ENCODE measurements at regions not wholly inside any gene's neighbourhood (a gene's known extent, or its start where the extent isn't known, plus 50 kb on each side); places are given as distances from the start of the nearest gene placed in this dataset.

GRCh38 chr20:60302875-60303274 lies 344.7 kb downstream of the CDH26 start:
- Histone ChIP-seq H3K4me3 (ENCODE audit: low read length in 2 of 2) (no peak overlapping the region), H3K9me3 (ENCODE audit: control insufficient read depth, low read length) (no peaks in the 10 kb centered on the region), H3K27me3 (ENCODE audit: control insufficient read depth in 1 of 2, insufficient read depth in 2 of 2, low read length in 1 of 2) (no peaks in the 10 kb centered on the region), H3K36me3 (ENCODE audit: control insufficient read depth in 1 of 2, insufficient read depth in 2 of 2, low read length in 1 of 2) (no peaks in the 10 kb centered on the region), H3K4me1 (ENCODE audit: control insufficient read depth in 1 of 2, insufficient read depth in 2 of 2, low read length in 2 of 2) (no peaks in the 10 kb centered on the region), H3K27ac (ENCODE audit: low read depth in 1 of 2, low read length in 2 of 2) (no peak overlapping the region)
- 63 to 67% methylated on average over 6 of the region's 6 CpGs for WGBS, 2 donors
- intact Hi-C loops (cut with DNase I): no loop called here
- no peak for ATAC-seq (ENCODE audit: low FRiP score)
- DNase-seq: no peak

- Histone ChIP-seq H3K27ac (ENCODE audit: low read depth in 1 of 2, low read length in 2 of 2) (no peak overlapping the region), H3K9me3 (ENCODE audit: control insufficient read depth, low read length) (no peaks in the 10 kb centered on the region), H3K4me3 (ENCODE audit: low read length in 2 of 2) (no peak overlapping the region), H3K4me1 (ENCODE audit: control insufficient read depth in 1 of 2, insufficient read depth in 2 of 2, low read length in 2 of 2) (no peaks in the 10 kb centered on the region), H3K27me3 (ENCODE audit: control insufficient read depth in 1 of 2, insufficient read depth in 2 of 2, low read length in 1 of 2) (no peaks in the 10 kb centered on the region), H3K36me3 (ENCODE audit: control insufficient read depth in 1 of 2, insufficient read depth in 2 of 2, low read length in 1 of 2) (no peaks in the 10 kb centered on the region)
- DNase-seq (no peak), ATAC-seq (ENCODE audit: low FRiP score) (no peak)
- 82 to 89% methylated on average over 7 of the region's 7 CpGs for WGBS, 2 donors
- intact Hi-C loops (cut with DNase I): no loop called here
Measured at GRCh38 chr20:60304026-60304590, 345.9 kb downstream of the CDH26 start.

GRCh38 chr20:60304931-60305330 lies 346.7 kb downstream of the CDH26 start:
- no peaks in the 10 kb centered on the region for H3K36me3 ChIP-seq (ENCODE audit: control insufficient read depth in 1 of 2, insufficient read depth in 2 of 2, low read length in 1 of 2)
- no peak overlapping the region for H3K4me3 ChIP-seq (ENCODE audit: low read length in 2 of 2)
- H3K27me3 ChIP-seq (ENCODE audit: control insufficient read depth in 1 of 2, insufficient read depth in 2 of 2, low read length in 1 of 2): no peaks in the 10 kb centered on the region
- whole genome bisulfite sequencing, 2 donors: 76 to 81% methylated on average over 4 of the region's 4 CpGs
- intact Hi-C loops (cut with DNase I): no loop called here
- no peaks in the 10 kb centered on the region for H3K9me3 ChIP-seq (ENCODE audit: control insufficient read depth, low read length)
- ATAC-seq (ENCODE audit: low FRiP score): no peak
- H3K4me1 ChIP-seq (ENCODE audit: control insufficient read depth in 1 of 2, insufficient read depth in 2 of 2, low read length in 2 of 2): no peaks in the 10 kb centered on the region
- no peak overlapping the region for H3K27ac ChIP-seq (ENCODE audit: low read depth in 1 of 2, low read length in 2 of 2)
- no peak for DNase-seq

- no peaks in the 10 kb centered on the region for H3K27me3 ChIP-seq (ENCODE audit: control insufficient read depth in 1 of 2, insufficient read depth in 2 of 2, low read length in 1 of 2)
- 57 to 59% methylated on average over 3 of the region's 3 CpGs for WGBS, 2 donors
Measured at GRCh38 chr20:60306105-60306504, 347.9 kb downstream of the CDH26 start.

GRCh38 chr20:60306551-60306950 lies 348.3 kb downstream of the CDH26 start:
- no peaks in the 10 kb centered on the region for H3K36me3 ChIP-seq (ENCODE audit: control insufficient read depth in 1 of 2, insufficient read depth in 2 of 2, low read length in 1 of 2)
- 65 to 73% methylated on average over 7 of the region's 7 CpGs for WGBS, 2 donors
- no peaks in the 10 kb centered on the region for H3K9me3 ChIP-seq (ENCODE audit: control insufficient read depth, low read length)
- H3K27ac ChIP-seq (ENCODE audit: low read depth in 1 of 2, low read length in 2 of 2): no peak overlapping the region
- ATAC-seq (ENCODE audit: low FRiP score) (no peak), DNase-seq (no peak)
- no peaks in the 10 kb centered on the region for H3K27me3 ChIP-seq (ENCODE audit: control insufficient read depth in 1 of 2, insufficient read depth in 2 of 2, low read length in 1 of 2)
- no peaks in the 10 kb centered on the region for H3K4me1 ChIP-seq (ENCODE audit: control insufficient read depth in 1 of 2, insufficient read depth in 2 of 2, low read length in 2 of 2)
- H3K4me3 ChIP-seq (ENCODE audit: low read length in 2 of 2): no peak overlapping the region
- intact Hi-C loops (cut with DNase I): no loop called here

More at GRCh38 chr20:60306105-60306504, 347.9 kb downstream of the CDH26 start:
- no peak for DNase-seq
- intact Hi-C loops (cut with DNase I): no loop called here
- no peak overlapping the region for H3K27ac ChIP-seq (ENCODE audit: low read depth in 1 of 2, low read length in 2 of 2)
- no peaks in the 10 kb centered on the region for H3K9me3 ChIP-seq (ENCODE audit: control insufficient read depth, low read length)
- no peaks in the 10 kb centered on the region for H3K36me3 ChIP-seq (ENCODE audit: control insufficient read depth in 1 of 2, insufficient read depth in 2 of 2, low read length in 1 of 2)
- H3K4me1 ChIP-seq (ENCODE audit: control insufficient read depth in 1 of 2, insufficient read depth in 2 of 2, low read length in 2 of 2): no peaks in the 10 kb centered on the region
- ATAC-seq (ENCODE audit: low FRiP score): no peak
- H3K4me3 ChIP-seq (ENCODE audit: low read length in 2 of 2): no peak overlapping the region

- intact Hi-C loops (cut with DNase I): no loop called here
- Histone ChIP-seq H3K27me3 (ENCODE audit: control insufficient read depth in 1 of 2, insufficient read depth in 2 of 2, low read length in 1 of 2) (no peaks in the 10 kb centered on the region), H3K9me3 (ENCODE audit: control insufficient read depth, low read length) (no peaks in the 10 kb centered on the region), H3K36me3 (ENCODE audit: control insufficient read depth in 1 of 2, insufficient read depth in 2 of 2, low read length in 1 of 2) (no peaks in the 10 kb centered on the region), H3K4me3 (ENCODE audit: low read length in 2 of 2) (no peak overlapping the region), H3K27ac (ENCODE audit: low read depth in 1 of 2, low read length in 2 of 2) (no peak overlapping the region), H3K4me1 (ENCODE audit: control insufficient read depth in 1 of 2, insufficient read depth in 2 of 2, low read length in 2 of 2) (no peaks in the 10 kb centered on the region)
- DNase-seq (no peak), ATAC-seq (ENCODE audit: low FRiP score) (no peak)
- 35 to 48% methylated on average over 13 of the region's 13 CpGs for WGBS, 2 donors
Measured at GRCh38 chr20:60310560-60311349, 352.5 kb downstream of the CDH26 start.

- H3K4me1 ChIP-seq (ENCODE audit: control insufficient read depth in 1 of 2, insufficient read depth in 2 of 2, low read length in 2 of 2): no peaks in the 10 kb centered on the region
- ATAC-seq (ENCODE audit: low FRiP score) (no peak), DNase-seq (no peak)
- intact Hi-C loops (cut with DNase I): no loop called here
- H3K27ac ChIP-seq (ENCODE audit: low read depth in 1 of 2, low read length in 2 of 2): no peak overlapping the region
- no peaks in the 10 kb centered on the region for H3K9me3 ChIP-seq (ENCODE audit: control insufficient read depth, low read length)
- no peaks in the 10 kb centered on the region for H3K36me3 ChIP-seq (ENCODE audit: control insufficient read depth in 1 of 2, insufficient read depth in 2 of 2, low read length in 1 of 2)
- H3K4me3 ChIP-seq (ENCODE audit: low read length in 2 of 2): no peak overlapping the region
- 89% methylated on average over 9 of the region's 9 CpGs for WGBS, 2 donors
- H3K27me3 ChIP-seq (ENCODE audit: control insufficient read depth in 1 of 2, insufficient read depth in 2 of 2, low read length in 1 of 2): no peaks in the 10 kb centered on the region
Measured at GRCh38 chr20:60313191-60313590, 355.0 kb downstream of the CDH26 start.

GRCh38 chr20:60313614-60314013 lies 355.4 kb downstream of the CDH26 start:
- ATAC-seq (ENCODE audit: low FRiP score): no peak
- WGBS, 2 donors: 70 to 72% methylated on average over 5 of the region's 5 CpGs
- H3K9me3 ChIP-seq (ENCODE audit: control insufficient read depth, low read length): no peaks in the 10 kb centered on the region
- H3K4me1 ChIP-seq (ENCODE audit: control insufficient read depth in 1 of 2, insufficient read depth in 2 of 2, low read length in 2 of 2): no peaks in the 10 kb centered on the region
- H3K27ac ChIP-seq (ENCODE audit: low read depth in 1 of 2, low read length in 2 of 2): no peak overlapping the region
- H3K27me3 ChIP-seq (ENCODE audit: control insufficient read depth in 1 of 2, insufficient read depth in 2 of 2, low read length in 1 of 2): no peaks in the 10 kb centered on the region
- no peak for DNase-seq
- H3K36me3 ChIP-seq (ENCODE audit: control insufficient read depth in 1 of 2, insufficient read depth in 2 of 2, low read length in 1 of 2): no peaks in the 10 kb centered on the region
- intact Hi-C loops (cut with DNase I): no loop called here
- H3K4me3 ChIP-seq (ENCODE audit: low read length in 2 of 2): no peak overlapping the region

GRCh38 chr20:60314727-60315126 lies 356.5 kb downstream of the CDH26 start:
- Histone ChIP-seq H3K27ac (ENCODE audit: low read depth in 1 of 2, low read length in 2 of 2) (no peak overlapping the region), H3K36me3 (ENCODE audit: control insufficient read depth in 1 of 2, insufficient read depth in 2 of 2, low read length in 1 of 2) (no peaks in the 10 kb centered on the region), H3K27me3 (ENCODE audit: control insufficient read depth in 1 of 2, insufficient read depth in 2 of 2, low read length in 1 of 2) (no peaks in the 10 kb centered on the region), H3K4me3 (ENCODE audit: low read length in 2 of 2) (no peak overlapping the region), H3K9me3 (ENCODE audit: control insufficient read depth, low read length) (no peaks in the 10 kb centered on the region), H3K4me1 (ENCODE audit: control insufficient read depth in 1 of 2, insufficient read depth in 2 of 2, low read length in 2 of 2) (no peaks in the 10 kb centered on the region)
- ATAC-seq (ENCODE audit: low FRiP score): no peak
- intact Hi-C loops (cut with DNase I): no loop called here
- no peak for DNase-seq
- WGBS, 2 donors: 86 to 88% methylated on average over 3 of the region's 3 CpGs
